IMR-90 (cell line): ENCODE measurements at regions not wholly inside any gene's neighbourhood (a gene's known extent, or its start where the extent isn't known, plus 50 kb on each side); places are given as distances from the start of the nearest gene placed in this dataset.
A peak's percentile ranks its signal among the peaks of the same experiment; 100 is the strongest.

Experiments used
- ATAC-seq: fragments of 200-7000 bp; cut with Tn5 transposase; 2 replicates; pipeline ENCODE4 v1.9.1; 2020; ENCODE audit warnings: low read depth, mild to moderate bottlenecking, moderate library complexity
- BruUV-seq: library from RNA; stranded (reverse); fragments of 400-500 nt; replicated peaks from 2 replicates; lab custom pipeline; 2021; lab: Mats Ljungman, UMichigan
- CTCF ChIA-PET: fragments of 300-600 bp; formaldehyde crosslinking; extraction: SDS; loops from one replicate; lab custom pipeline; 2021; ENCODE audit warnings: antibody characterized with exemption; lab: Yijun Ruan, JAX
- POLR2A ChIA-PET: fragments of 300-600 bp; sonication (Branson Sonifier 250); formaldehyde crosslinking; loops from one replicate; lab custom pipeline; 2022; ENCODE audit warnings: antibody characterized with exemption; ENCODE audit not compliant: unreplicated experiment; lab: Charles Lee
- DNase-seq: peaks from one replicate; pipeline ENCODE4 v3.0.0; 2013
- H2AFZ ChIP-seq: replicated peaks from 2 replicates; pipeline ENCODE3; 2013; ENCODE audit warnings: low read length, mild to moderate bottlenecking; ENCODE audit not compliant: poor library complexity
- H2AK5ac ChIP-seq: 2 replicates; pipeline ENCODE4 v1.6.1; 2013; ENCODE audit warnings: low read depth, low read length, inconsistent platforms
- H2AK9ac ChIP-seq: replicated peaks from 2 replicates; pipeline ENCODE3; 2013; ENCODE audit warnings: mild to moderate bottlenecking, low read depth, low read length, moderate library complexity; ENCODE audit not compliant: poor library complexity
- H2BK120ac ChIP-seq: 2 replicates; pipeline ENCODE4 v1.6.1; 2013; ENCODE audit warnings: low read depth, low read length, inconsistent platforms
- H2BK15ac ChIP-seq: 3 replicates; pipeline ENCODE4 v1.6.1; 2013; ENCODE audit warnings: low read depth, low read length, inconsistent platforms
- H2BK20ac ChIP-seq: 2 replicates; pipeline ENCODE4 v1.6.1; 2013; ENCODE audit warnings: low read depth, mild to moderate bottlenecking, inconsistent platforms, low read length, moderate library complexity
- H2BK5ac ChIP-seq: 2 replicates; pipeline ENCODE4 v1.6.1; 2013; ENCODE audit warnings: mild to moderate bottlenecking, low read depth, low read length, inconsistent platforms; ENCODE audit not compliant: poor library complexity, severe bottlenecking
- H3K14ac ChIP-seq: replicated peaks from 2 replicates; pipeline ENCODE4 v1.6.1; 2013; ENCODE audit warnings: low read depth, low read length, inconsistent platforms
- H3K18ac ChIP-seq: 2 replicates; pipeline ENCODE4 v1.6.1; 2013; ENCODE audit warnings: low read depth, low read length, control low read depth
- H3K23ac ChIP-seq: 2 replicates; pipeline ENCODE4 v1.6.1; 2013; ENCODE audit warnings: low read depth, low read length, inconsistent platforms
- H3K27ac ChIP-seq: 2 replicates; pipeline ENCODE4 v1.5.1; 2013; ENCODE audit warnings: mild to moderate bottlenecking, control low read depth, low read length; ENCODE audit not compliant: insufficient read depth
- H3K27me3 ChIP-seq: 2 replicates; pipeline ENCODE4 v1.6.1; 2013; ENCODE audit warnings: low read length; ENCODE audit not compliant: control insufficient read depth, insufficient read depth
- H3K36me3 ChIP-seq: 2 replicates; pipeline ENCODE4 v1.6.1; 2013; ENCODE audit warnings: low read length, mixed read lengths; ENCODE audit not compliant: control insufficient read depth, insufficient read depth
- H3K4ac ChIP-seq: 2 replicates; pipeline ENCODE4 v1.6.1; 2013; ENCODE audit warnings: low read depth, low read length, inconsistent platforms
- H3K4me1 ChIP-seq: 2 replicates; pipeline ENCODE4 v1.6.1; 2013; ENCODE audit warnings: low read length, mixed read lengths; ENCODE audit not compliant: control insufficient read depth, insufficient read depth
- H3K4me2 ChIP-seq: 2 replicates; pipeline ENCODE4 v1.6.1; 2013; ENCODE audit warnings: low read depth, mild to moderate bottlenecking, control low read depth, low read length, moderate library complexity
- H3K4me3 ChIP-seq: 2 replicates; pipeline ENCODE4 v1.5.1; 2013; ENCODE audit warnings: low read depth, mild to moderate bottlenecking, control low read depth, low read length, moderate library complexity; ENCODE audit not compliant: insufficient read depth
- H3K56ac ChIP-seq: 2 replicates; pipeline ENCODE4 v1.6.1; 2013; ENCODE audit warnings: low read length, inconsistent platforms; ENCODE audit not compliant: insufficient read depth; ENCODE audit errors: extremely low read depth
- H3K79me1 ChIP-seq, 2 experiments: 2 replicates each; pipeline ENCODE4 v1.6.1; 2013; ENCODE audit warnings: low read length in 2 of 2, inconsistent platforms in 1 of 2, low read depth in 1 of 2
- H3K9ac ChIP-seq: 2 replicates; pipeline ENCODE4 v1.6.1; 2013; ENCODE audit warnings: low read depth, low read length, control low read depth
- H3K9me1 ChIP-seq: 2 replicates; pipeline ENCODE4 v1.6.1; 2013; ENCODE audit warnings: low read length, inconsistent platforms; ENCODE audit not compliant: insufficient read depth
- H3K9me3 ChIP-seq: 2 replicates; pipeline ENCODE4 v1.6.1; 2013; ENCODE audit warnings: low read length; ENCODE audit not compliant: control insufficient read depth, insufficient read depth
- H4K20me1 ChIP-seq: 2 replicates; pipeline ENCODE4 v1.6.1; 2013; ENCODE audit warnings: low read length, inconsistent platforms; ENCODE audit not compliant: insufficient read depth
- H4K5ac ChIP-seq: 2 replicates; pipeline ENCODE4 v1.6.1; 2013; ENCODE audit warnings: mild to moderate bottlenecking, low read depth, low read length, control low read depth
- H4K8ac ChIP-seq, 2 experiments: 2 replicates each; pipeline ENCODE4 v1.6.1; 2013; ENCODE audit warnings: low read depth in 2 of 2, low read length in 2 of 2, control low read depth in 1 of 2, inconsistent platforms in 1 of 2
- H4K91ac ChIP-seq: 2 replicates; pipeline ENCODE4 v1.6.1; 2013; ENCODE audit warnings: low read depth, low read length, inconsistent platforms; ENCODE audit not compliant: insufficient read depth
- MAFK ChIP-seq: IDR thresholded peaks from 2 replicates; pipeline ENCODE4 v1.6.1; 2012; ENCODE audit warnings: low read depth, low read length, improper control_type of control experiment
- RCOR1 ChIP-seq: IDR thresholded peaks from 2 replicates; pipeline ENCODE4 v1.6.1; 2012; ENCODE audit warnings: mild to moderate bottlenecking, low read length, improper control_type of control experiment; ENCODE audit not compliant: insufficient replicate concordance
- WGBS, 2 experiments: methylation state at CpG; one replicate each; pipeline versions ENCODE4 v1.1.5 to v1.1.7; 2013; ENCODE audit warnings: missing lambda C conversion rate in 2 of 2; ENCODE audit not compliant: insufficient read length in 1 of 2; ENCODE audit errors: extremely low coverage in 2 of 2; 5-methylcytosine and 5-hydroxymethylcytosine counted together
- dilution Hi-C: fragments of 300-500 bp; cut with HindIII; formaldehyde crosslinking; loops from one replicate; pipeline ENCODE4 v1.14.3; 2018; ENCODE audit warnings: low sequenced_read_pairs; ENCODE audit not compliant: unreplicated experiment
- in situ Hi-C: fragments of 300-500 bp; cut with MboI; formaldehyde crosslinking; loops from 3 replicates; pipeline ENCODE4 v1.14.3; 2019; ENCODE audit warnings: low sequenced_read_pairs, inconsistent platforms, mixed read lengths
- intact Hi-C: fragments of 100-400 bp; cut with micrococcal nuclease; formaldehyde crosslinking; loops from 2 replicates; pipeline ENCODE4 v1.10.0; 2022
- TF ChIP-seq, protein P1 (sequence below): fragments of 150-350 bp; IDR thresholded peaks from 2 replicates; pipeline ENCODE4 v1.6.1; 2017; ENCODE audit warnings: mild to moderate bottlenecking, antibody characterized with exemption, low read length, low read depth

DNA sequence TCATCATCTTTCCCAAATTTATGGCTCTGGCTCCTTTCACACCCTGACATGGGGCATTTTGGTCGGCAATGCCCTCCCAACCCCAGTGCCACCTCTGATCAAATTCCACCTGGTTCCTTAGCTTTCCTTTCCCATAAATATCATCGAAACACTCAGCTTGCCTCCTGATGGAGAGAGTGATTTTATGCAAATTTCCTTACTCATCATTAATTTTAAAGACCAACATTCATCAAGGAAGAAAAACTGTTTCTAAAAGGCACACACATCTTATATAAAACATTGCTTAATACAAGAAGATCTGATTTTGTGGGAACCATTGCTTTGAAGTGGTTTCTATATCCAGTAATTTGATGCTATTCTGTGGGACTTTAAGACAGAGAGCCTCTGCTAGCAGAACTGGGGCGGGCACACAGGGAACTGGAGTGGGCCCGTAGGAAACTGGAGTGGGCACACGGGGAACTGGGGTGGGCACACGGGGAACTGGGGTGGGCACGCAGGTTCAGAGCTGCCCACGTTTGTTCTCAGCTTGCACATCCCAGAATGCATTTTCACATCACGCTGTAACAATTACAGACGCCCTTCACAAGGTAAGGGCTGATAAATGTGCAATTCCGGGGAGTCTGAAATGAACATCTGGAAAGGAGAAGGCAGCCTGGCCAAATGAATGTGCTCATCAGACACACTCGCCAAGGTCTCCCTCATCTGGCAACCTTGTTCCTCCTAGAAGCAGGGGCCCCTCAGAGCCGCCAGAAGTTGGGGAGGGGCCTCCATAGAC, 174.2 kb downstream of the RTP5 start:
- no peak overlapping the region for H3K27ac ChIP-seq
- H2BK5ac ChIP-seq: no peak overlapping the region
- H3K56ac ChIP-seq: no peak overlapping the region
- H2BK20ac ChIP-seq: no peak overlapping the region
- H4K5ac ChIP-seq: no peak overlapping the region
- H3K9me3 ChIP-seq: peaks cover 8% of the 10 kb centered on the region
- in situ Hi-C loops (no loop called here), intact Hi-C loops (no loop called here), dilution Hi-C loops (no loop called here)
- WGBS, 2 experiments: no CpG with 5 or more reads among the region's 13 CpGs
- H3K4me1 ChIP-seq: no peaks in the 10 kb centered on the region
- no peak overlapping the region for H3K23ac ChIP-seq
- H3K9me1 ChIP-seq: no peaks in the 10 kb centered on the region
- no peak overlapping the region for H3K14ac ChIP-seq
- H3K4ac ChIP-seq: no peak overlapping the region
- no peak overlapping the region for H3K9ac ChIP-seq
- no peak overlapping the region for H3K18ac ChIP-seq
- H2BK120ac ChIP-seq: no peak overlapping the region
- H3K4me3 ChIP-seq: no peak overlapping the region
- CTCF ChIA-PET: no interaction called here
- peaks cover 7% of the 10 kb centered on the region; the same call in 1 of the 2 replicates for H4K20me1 ChIP-seq
- no peak for ATAC-seq
- POLR2A ChIA-PET: no interaction called here
- no peak overlapping the region for H4K91ac ChIP-seq
- peaks cover 62% of the 10 kb centered on the region for H3K27me3 ChIP-seq
- H4K8ac ChIP-seq: no peak overlapping the region
- peak; percentile 63 for TF ChIP-seq MAFK
- no peak for TF ChIP-seq RCOR1
- TF ChIP-seq, protein P1, sequence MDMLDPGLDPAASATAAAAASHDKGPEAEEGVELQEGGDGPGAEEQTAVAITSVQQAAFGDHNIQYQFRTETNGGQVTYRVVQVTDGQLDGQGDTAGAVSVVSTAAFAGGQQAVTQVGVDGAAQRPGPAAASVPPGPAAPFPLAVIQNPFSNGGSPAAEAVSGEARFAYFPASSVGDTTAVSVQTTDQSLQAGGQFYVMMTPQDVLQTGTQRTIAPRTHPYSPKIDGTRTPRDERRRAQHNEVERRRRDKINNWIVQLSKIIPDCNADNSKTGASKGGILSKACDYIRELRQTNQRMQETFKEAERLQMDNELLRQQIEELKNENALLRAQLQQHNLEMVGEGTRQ: no peak
- no peak overlapping the region for H2AK9ac ChIP-seq
- H3K36me3 ChIP-seq: no peaks in the 10 kb centered on the region
- H3K79me1 ChIP-seq: no peaks in the 10 kb centered on the region
- no peak for DNase-seq
- H2AK5ac ChIP-seq: no peak overlapping the region
- H3K4me2 ChIP-seq: no peak overlapping the region
- H2BK15ac ChIP-seq: no peak overlapping the region
- no TSS peak for BruUV-seq
- H2AFZ ChIP-seq: no peak overlapping the region
